K562 (cell line): ENCODE measurements at regions not wholly inside any gene's neighbourhood (a gene's known extent, or its start where the extent isn't known, plus 50 kb on each side); places are given as distances from the start of the nearest gene placed in this dataset.

Experiments
- ATAC-seq: fragments of 200-7000 bp; cut with Tn5 transposase; 3 replicates; pipeline ENCODE4 v1.9.1; 2020; ENCODE audit warnings: moderate library complexity
- BruUV-seq: library from RNA; stranded (reverse); fragments of 400-500 nt; replicated peaks from 2 replicates; lab custom pipeline; 2021; lab: Mats Ljungman, UMichigan
- CTCF ChIA-PET: fragments of 300-600 bp; formaldehyde crosslinking; extraction: SDS; loops from one replicate; lab custom pipeline; 2021; ENCODE audit warnings: low intra/inter-chr PET ratio; lab: Yijun Ruan, JAX
- POLR2A ChIA-PET: fragments of 300-600, 350-650 bp; sonication (Branson Sonifier 250); formaldehyde crosslinking; extraction: SDS; loops from one replicate; lab custom pipeline; 2021; ENCODE audit warnings: antibody characterized with exemption, inconsistent platforms; lab: Yijun Ruan, JAX
- DNase-seq, 4 experiments: peaks; one replicate each; pipeline versions ENCODE4 v3.0.0 to v3.0.0-alpha.2; 2011 to 2018; ENCODE audit warnings: low spot score in 3 of 4, mixed read lengths in 3 of 4; ENCODE audit errors: extremely low read depth in 1 of 4
- FAIRE-seq: peaks from 2 replicates; lab custom pipeline; 2011; peaks lifted over from hg19 to GRCh38; lab: Jason Lieb, UNC
- H2AFZ ChIP-seq: 2 replicates; pipeline ENCODE4 v1.6.0; 2011; ENCODE audit warnings: low read depth, low read length, control low read depth, inconsistent platforms
- H3K27ac ChIP-seq: fragments of 200-600 bp; 3 replicates; pipeline ENCODE4 v1.8.0; 2011; ENCODE audit warnings: low read depth, mild to moderate bottlenecking, control low read depth, inconsistent platforms, low read length, moderate library complexity, mixed read lengths; ENCODE audit errors: extremely low read depth
- H3K27me3 ChIP-seq, 2 experiments: fragments of 300-600 bp in 1 of 2; 2 replicates in 1 of 2; 3 replicates in 1 of 2; pipeline versions ENCODE4 v1.6.0 to v1.8.0; 2011; ENCODE audit warnings: inconsistent platforms in 2 of 2, low read length in 2 of 2, mild to moderate bottlenecking in 1 of 2, mixed read lengths in 1 of 2, moderate library complexity in 1 of 2; ENCODE audit not compliant: control insufficient read depth in 2 of 2, insufficient read depth in 2 of 2
- H3K36me3 ChIP-seq: fragments of 300-600 bp; 3 replicates; pipeline ENCODE4 v1.8.0; 2011; ENCODE audit warnings: mild to moderate bottlenecking, low read length, inconsistent platforms; ENCODE audit not compliant: control insufficient read depth, insufficient read depth
- H3K4me1 ChIP-seq, 2 experiments: fragments of 200-600 bp in 1 of 2; replicated peaks in 1 of 2; 2 replicates in 1 of 2; 3 replicates in 1 of 2; pipeline versions ENCODE4 v1.5.1 to v1.8.0; 2011; ENCODE audit warnings: inconsistent platforms in 2 of 2, low read length in 2 of 2, mild to moderate bottlenecking in 1 of 2, mixed read lengths in 1 of 2, moderate library complexity in 1 of 2; ENCODE audit not compliant: control insufficient read depth in 2 of 2, insufficient read depth in 2 of 2
- H3K4me2 ChIP-seq: 2 replicates; pipeline ENCODE4 v1.6.1; 2011; ENCODE audit warnings: low read length, control low read depth, inconsistent platforms, mixed read lengths; ENCODE audit not compliant: insufficient read depth
- H3K4me3 ChIP-seq: fragments of 200-600 bp; sonication (generic), shearing (Covaris generic); 2 replicates; pipeline ENCODE4 v1.5.1; 2016; ENCODE audit warnings: control low read depth, inconsistent platforms
- H3K79me2 ChIP-seq: fragments of 200-600 bp; 3 replicates; pipeline ENCODE4 v1.8.0; 2011; ENCODE audit warnings: low read length, inconsistent platforms; ENCODE audit not compliant: control insufficient read depth, insufficient read depth
- H3K9ac ChIP-seq, 2 experiments: 2 replicates each; pipeline versions ENCODE4 v1.6.0 to v1.6.1; 2011; ENCODE audit warnings: low read depth in 2 of 2, low read length in 2 of 2, control low read depth in 1 of 2, inconsistent platforms in 1 of 2, mild to moderate bottlenecking in 1 of 2, mixed read lengths in 1 of 2; ENCODE audit not compliant: insufficient read depth in 1 of 2
- H3K9me1 ChIP-seq: one replicate; pipeline ENCODE4 v1.6.0; 2011; ENCODE audit warnings: inconsistent platforms, mild to moderate bottlenecking, low read length, moderate library complexity; ENCODE audit not compliant: control insufficient read depth, insufficient read depth
- H3K9me3 ChIP-seq: replicated peaks from 2 replicates; pipeline ENCODE4 v1.5.1; 2011; ENCODE audit warnings: low read depth, low read length, inconsistent platforms; ENCODE audit not compliant: control insufficient read depth, insufficient read depth
- H4K20me1 ChIP-seq: replicated peaks from 2 replicates; pipeline ENCODE4 v1.6.1; 2011; ENCODE audit warnings: low read length, inconsistent platforms, mixed read lengths; ENCODE audit not compliant: control insufficient read depth, insufficient read depth
- ATF1 ChIP-seq, 2 experiments: fragments of 450-650 bp in 1 of 2; IDR thresholded peaks; 2 replicates each; pipeline ENCODE4 v1.6.1; 2016; ENCODE audit warnings: missing compliant biosample characterization in 1 of 2, missing genetic modification characterization in 1 of 2
- CREB1 ChIP-seq, 2 experiments: sonication (generic) in 1 of 2; formaldehyde crosslinking in 1 of 2; IDR thresholded peaks; 2 replicates each; pipeline versions ENCODE4 v1.6.1 to v1.8.0; 2012 to 2022; ENCODE audit warnings: inconsistent platforms in 1 of 2, mild to moderate bottlenecking in 1 of 2, missing genetic modification reagents in 1 of 2, moderate library complexity in 1 of 2
- CREM ChIP-seq: IDR thresholded peaks from 2 replicates; pipeline ENCODE4 v1.6.1; 2014; ENCODE audit warnings: antibody characterized with exemption, low read depth
- MTA1 ChIP-seq: fragments of 450-650 bp; IDR thresholded peaks from 2 replicates; pipeline ENCODE4 v1.6.1; 2017; ENCODE audit warnings: borderline replicate concordance
- RAD21 ChIP-seq, 2 experiments: fragments of 250-450 bp in 1 of 2; fragments of 450-650 bp in 1 of 2; sonication (Bioruptor Pico) in 1 of 2; formaldehyde crosslinking in 1 of 2; IDR thresholded peaks in 1 of 2; conservative IDR thresholded peaks in 1 of 2; 2 replicates each; pipeline versions ENCODE4 v1.4.0 to v1.8.0; 2020 to 2022; ENCODE audit warnings: mild to moderate bottlenecking in 2 of 2, moderate library complexity in 1 of 2
- SPI1 ChIP-seq: IDR thresholded peaks from 2 replicates; pipeline ENCODE4 v1.6.1; 2011; ENCODE audit warnings: low read depth, low read length, control low read depth, borderline replicate concordance
- XRCC3 ChIP-seq: fragments of 450-650 bp; IDR thresholded peaks from 2 replicates; pipeline ENCODE4 v1.6.1; 2017; ENCODE audit warnings: mild to moderate bottlenecking, moderate library complexity
- ZNF766 ChIP-seq: fragments of 200-800 bp; sonication (Bioruptor generic); conservative IDR thresholded peaks from 2 replicates; pipeline ENCODE4 v1.6.1; 2016; ENCODE audit warnings: missing genetic modification characterization, missing compliant biosample characterization
- WGBS: fragments of 100-300 bp; shearing (Covaris generic); methylation state at CpG from one replicate; pipeline ENCODE4 v1.1.6; 2016; ENCODE audit warnings: low coverage, mixed read lengths; ENCODE audit not compliant: insufficient coverage; ENCODE audit errors: missing lambda C conversion rate; 5-methylcytosine and 5-hydroxymethylcytosine counted together
- in situ Hi-C: fragments of 300-500 bp; cut with MboI; formaldehyde crosslinking; loops from 4 replicates; pipeline ENCODE4 v1.15.0; 2018; ENCODE audit warnings: inconsistent platforms, mixed read lengths
- intact Hi-C: fragments of 100-400 bp; cut with micrococcal nuclease; formaldehyde crosslinking; loops from 2 replicates; pipeline ENCODE4 v1.14.2; 2022
- TF ChIP-seq, protein P1 (sequence below): sonication (generic); formaldehyde crosslinking; IDR thresholded peaks from 2 replicates; pipeline ENCODE4 v1.8.0; 2022; ENCODE audit warnings: missing genetic modification reagents, mild to moderate bottlenecking, moderate library complexity, borderline replicate concordance
- TF ChIP-seq, protein P2 (sequence below): sonication (generic); formaldehyde crosslinking; IDR thresholded peaks from 2 replicates; pipeline ENCODE4 v1.8.0; 2022; ENCODE audit warnings: mild to moderate bottlenecking, low read depth, missing genetic modification reagents
- TF ChIP-seq, protein P3 (sequence below): sonication (generic); formaldehyde crosslinking; IDR thresholded peaks from 2 replicates; pipeline ENCODE4 v1.8.0; 2022; ENCODE audit warnings: mild to moderate bottlenecking, missing genetic modification reagents
- TF ChIP-seq, protein P4 (sequence below): fragments of 250-450 bp; sonication (Bioruptor Pico); IDR thresholded peaks from 2 replicates; pipeline ENCODE4 v1.4.0; 2020

DNA sequence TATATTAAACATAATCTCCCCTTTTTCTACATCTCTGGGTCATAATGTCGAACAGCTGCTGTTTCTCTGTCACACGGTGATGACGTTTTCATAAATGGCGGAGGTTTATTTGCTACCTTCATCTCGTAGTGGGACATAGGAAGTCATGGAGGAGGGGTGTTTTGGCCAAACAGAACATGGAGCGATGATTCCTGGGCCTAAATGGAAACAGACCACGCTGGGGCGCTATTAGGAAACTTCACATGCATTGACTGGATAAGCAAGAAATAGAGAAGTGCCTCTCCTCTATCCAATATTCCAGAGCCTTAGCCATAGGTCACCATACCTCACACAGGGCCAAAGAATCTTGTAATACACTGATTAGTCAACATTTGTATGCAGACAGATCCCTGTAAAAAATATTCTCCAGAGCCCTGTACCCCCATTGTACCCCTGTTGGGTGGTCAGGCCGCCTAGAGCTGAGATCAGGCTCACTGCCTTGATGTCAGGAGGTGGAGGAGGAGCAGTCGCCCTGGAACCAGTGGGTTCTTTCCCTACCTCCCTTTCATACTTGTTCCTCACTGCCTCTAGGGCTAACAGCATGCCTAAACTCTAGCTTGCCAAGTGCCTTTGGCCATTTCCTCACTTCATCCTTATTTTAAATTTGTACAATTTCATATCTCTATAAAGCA is 77.8 kb upstream of the SPIN1 start:
- Histone ChIP-seq H3K9ac (no peak overlapping the region), H3K4me2 (peak overlapping the region; percentile 41), H4K20me1 (no peaks in the 10 kb centered on the region), H3K4me3 (no peak overlapping the region), H3K27ac (no peak overlapping the region), H3K4me1 (no peaks in the 10 kb centered on the region; a peak in 1 of 5 replicates), H3K79me2 (no peaks in the 10 kb centered on the region), H3K9me1 (no peaks in the 10 kb centered on the region), H3K9me3 (no peaks in the 10 kb centered on the region), H2AFZ (peak overlapping the region; percentile 77), H3K36me3 (no peaks in the 10 kb centered on the region), H3K27me3 (peaks cover 0 to 11% of the 10 kb centered on the region in 2 experiments; a peak in 1 of 5 replicates)
- FAIRE-seq: no peak
- ChIA-PET POLR2A (no interaction called here), CTCF (no interaction called here)
- peak; percentile 71 for ATAC-seq
- peak; percentile 11 to 34 (median 19) for DNase-seq
- intact Hi-C loops: loop anchor here (5.0 kb wide), 1 partner anchor 267 kb away; no protein-coding TSS in a partner anchor
- in situ Hi-C loops: loop anchor here (25.0 kb wide), 1 partner anchor 623 kb away; no protein-coding TSS in a partner anchor
- BruUV-seq: no TSS peak
- 9% methylated on average over 8 of the region's 10 CpGs for WGBS
- TF ChIP-seq, protein P1, sequence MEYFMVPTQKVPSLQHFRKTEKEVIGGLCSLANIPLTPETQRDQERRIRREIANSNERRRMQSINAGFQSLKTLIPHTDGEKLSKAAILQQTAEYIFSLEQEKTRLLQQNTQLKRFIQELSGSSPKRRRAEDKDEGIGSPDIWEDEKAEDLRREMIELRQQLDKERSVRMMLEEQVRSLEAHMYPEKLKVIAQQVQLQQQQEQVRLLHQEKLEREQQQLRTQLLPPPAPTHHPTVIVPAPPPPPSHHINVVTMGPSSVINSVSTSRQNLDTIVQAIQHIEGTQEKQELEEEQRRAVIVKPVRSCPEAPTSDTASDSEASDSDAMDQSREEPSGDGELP (CRISPR knock-in tag): peak; percentile 62
- TF ChIP-seq ZNF766 (CRISPR knock-in tag) (peak; percentile 91), XRCC3 (no peak), RAD21 (CRISPR knock-in tag; conservative IDR thresholded peaks at IDR 0.05 in 1 of 2, IDR thresholded peaks at IDR 0.05 in 1 of 2) (peak; percentile 22 to 37; a peak in 2 of 4 replicates), ATF1 (CRISPR knock-in tag; IDR thresholded peaks at IDR 0.05) (no peak; the same call in 1 of the 2 replicates), ATF1 (tag; IDR thresholded peaks at IDR 0.05) (peak; percentile 71), CREB1 (IDR thresholded peaks at IDR 0.05) (peak; percentile 42; the same call in 1 of the 2 replicates), CREB1 (CRISPR knock-in tag; IDR thresholded peaks at IDR 0.05) (peak; percentile 71), SPI1 (peak; percentile 56; the same call in 1 of the 2 replicates), CREM (peak; percentile 85), MTA1 (peak; percentile 81; the same call in 1 of the 2 replicates)
- TF ChIP-seq, protein P2, sequence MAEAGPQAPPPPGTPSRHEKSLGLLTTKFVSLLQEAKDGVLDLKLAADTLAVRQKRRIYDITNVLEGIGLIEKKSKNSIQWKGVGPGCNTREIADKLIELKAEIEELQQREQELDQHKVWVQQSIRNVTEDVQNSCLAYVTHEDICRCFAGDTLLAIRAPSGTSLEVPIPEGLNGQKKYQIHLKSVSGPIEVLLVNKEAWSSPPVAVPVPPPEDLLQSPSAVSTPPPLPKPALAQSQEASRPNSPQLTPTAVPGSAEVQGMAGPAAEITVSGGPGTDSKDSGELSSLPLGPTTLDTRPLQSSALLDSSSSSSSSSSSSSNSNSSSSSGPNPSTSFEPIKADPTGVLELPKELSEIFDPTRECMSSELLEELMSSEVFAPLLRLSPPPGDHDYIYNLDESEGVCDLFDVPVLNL (CRISPR knock-in tag): no peak
- TF ChIP-seq, protein P3, sequence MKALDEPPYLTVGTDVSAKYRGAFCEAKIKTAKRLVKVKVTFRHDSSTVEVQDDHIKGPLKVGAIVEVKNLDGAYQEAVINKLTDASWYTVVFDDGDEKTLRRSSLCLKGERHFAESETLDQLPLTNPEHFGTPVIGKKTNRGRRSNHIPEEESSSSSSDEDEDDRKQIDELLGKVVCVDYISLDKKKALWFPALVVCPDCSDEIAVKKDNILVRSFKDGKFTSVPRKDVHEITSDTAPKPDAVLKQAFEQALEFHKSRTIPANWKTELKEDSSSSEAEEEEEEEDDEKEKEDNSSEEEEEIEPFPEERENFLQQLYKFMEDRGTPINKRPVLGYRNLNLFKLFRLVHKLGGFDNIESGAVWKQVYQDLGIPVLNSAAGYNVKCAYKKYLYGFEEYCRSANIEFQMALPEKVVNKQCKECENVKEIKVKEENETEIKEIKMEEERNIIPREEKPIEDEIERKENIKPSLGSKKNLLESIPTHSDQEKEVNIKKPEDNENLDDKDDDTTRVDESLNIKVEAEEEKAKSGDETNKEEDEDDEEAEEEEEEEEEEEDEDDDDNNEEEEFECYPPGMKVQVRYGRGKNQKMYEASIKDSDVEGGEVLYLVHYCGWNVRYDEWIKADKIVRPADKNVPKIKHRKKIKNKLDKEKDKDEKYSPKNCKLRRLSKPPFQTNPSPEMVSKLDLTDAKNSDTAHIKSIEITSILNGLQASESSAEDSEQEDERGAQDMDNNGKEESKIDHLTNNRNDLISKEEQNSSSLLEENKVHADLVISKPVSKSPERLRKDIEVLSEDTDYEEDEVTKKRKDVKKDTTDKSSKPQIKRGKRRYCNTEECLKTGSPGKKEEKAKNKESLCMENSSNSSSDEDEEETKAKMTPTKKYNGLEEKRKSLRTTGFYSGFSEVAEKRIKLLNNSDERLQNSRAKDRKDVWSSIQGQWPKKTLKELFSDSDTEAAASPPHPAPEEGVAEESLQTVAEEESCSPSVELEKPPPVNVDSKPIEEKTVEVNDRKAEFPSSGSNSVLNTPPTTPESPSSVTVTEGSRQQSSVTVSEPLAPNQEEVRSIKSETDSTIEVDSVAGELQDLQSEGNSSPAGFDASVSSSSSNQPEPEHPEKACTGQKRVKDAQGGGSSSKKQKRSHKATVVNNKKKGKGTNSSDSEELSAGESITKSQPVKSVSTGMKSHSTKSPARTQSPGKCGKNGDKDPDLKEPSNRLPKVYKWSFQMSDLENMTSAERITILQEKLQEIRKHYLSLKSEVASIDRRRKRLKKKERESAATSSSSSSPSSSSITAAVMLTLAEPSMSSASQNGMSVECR: no peak
- TF ChIP-seq, protein P4, sequence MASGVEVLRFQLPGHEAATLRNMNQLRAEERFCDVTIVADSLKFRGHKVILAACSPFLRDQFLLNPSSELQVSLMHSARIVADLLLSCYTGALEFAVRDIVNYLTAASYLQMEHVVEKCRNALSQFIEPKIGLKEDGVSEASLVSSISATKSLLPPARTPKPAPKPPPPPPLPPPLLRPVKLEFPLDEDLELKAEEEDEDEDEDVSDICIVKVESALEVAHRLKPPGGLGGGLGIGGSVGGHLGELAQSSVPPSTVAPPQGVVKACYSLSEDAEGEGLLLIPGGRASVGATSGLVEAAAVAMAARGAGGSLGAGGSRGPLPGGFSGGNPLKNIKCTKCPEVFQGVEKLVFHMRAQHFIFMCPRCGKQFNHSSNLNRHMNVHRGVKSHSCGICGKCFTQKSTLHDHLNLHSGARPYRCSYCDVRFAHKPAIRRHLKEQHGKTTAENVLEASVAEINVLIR: 0 out of 2 replicates have a peak, but pooled peaks have one; percentile 51
